ENCODE measurements at regions not wholly inside any gene's neighbourhood (a gene's known extent, or its start where the extent isn't known, plus 50 kb on each side); places are given as distances from the start of the nearest gene placed in this dataset.
"Not testable (repeated sequence)": the region's sequence is repeated elsewhere in the genome, so short reads cannot be mapped to it uniquely, and the experiment has no call there.

DNA sequence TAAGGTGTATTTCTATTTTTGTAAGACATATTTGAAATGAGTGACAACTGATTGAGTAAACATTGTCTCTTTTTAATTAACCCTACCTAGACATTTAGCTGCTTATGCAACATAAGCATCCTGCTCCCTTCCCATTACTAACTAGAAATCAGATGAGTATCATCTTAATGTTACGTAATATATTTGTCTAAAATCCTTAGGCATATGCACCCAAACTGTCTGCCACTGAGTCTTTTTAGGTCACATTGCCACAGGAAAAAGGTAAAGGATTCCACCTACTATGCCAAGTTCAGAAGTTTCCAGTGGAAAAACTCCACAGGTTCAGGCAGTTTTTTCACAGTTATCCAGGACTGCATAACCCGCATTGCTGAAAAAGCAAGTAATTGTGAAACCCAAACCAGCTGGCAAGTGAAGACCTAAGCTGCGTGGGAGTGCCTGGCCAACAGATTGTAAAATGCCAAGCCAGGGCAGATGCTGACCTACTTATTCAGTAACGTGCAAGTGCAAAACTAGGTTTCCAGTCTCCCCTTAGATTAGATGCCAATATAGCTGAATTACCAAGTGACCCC lies 983.7 kb downstream of the GATA3 start:
- no peaks in the 10 kb centered on the region for H3K27me3 ChIP-seq (ENCODE audit: control insufficient read depth in 3 of 3, insufficient read depth in 3 of 3, low read length in 3 of 3)

GRCh38 chr10:9043466-9043865 lies 989.0 kb downstream of the GATA3 start:
- Histone ChIP-seq H3K27ac (ENCODE audit: low read depth in 1 of 3, low read length in 2 of 3) (no peak overlapping the region), H3K4me3 (ENCODE audit: low read depth in 1 of 3, low read length in 3 of 3) (no peak overlapping the region), H3K4me1 (ENCODE audit: control insufficient read depth in 3 of 3, insufficient read depth in 2 of 3, low read depth in 1 of 3, low read length in 2 of 3) (no peaks in the 10 kb centered on the region), H3K36me3 (ENCODE audit: control insufficient read depth in 3 of 3, insufficient read depth in 2 of 3, low read depth in 1 of 3, low read length in 3 of 3) (no peaks in the 10 kb centered on the region), H3K27me3 (ENCODE audit: control insufficient read depth in 3 of 3, insufficient read depth in 3 of 3, low read length in 3 of 3) (no peaks in the 10 kb centered on the region), H3K9me3 (ENCODE audit: control insufficient read depth in 2 of 2, insufficient read depth in 1 of 2, low read depth in 1 of 2, low read length in 1 of 2) (peaks cover 0 to 3% of the 10 kb centered on the region in 2 donors)
- DNase-seq: no peak
- FAIRE-seq: no peak
- WGBS, 3 donors: 64 to 78% (median 73%) methylated on average over 2 of the region's 2 CpGs

More for the DNA sequence above, 983.7 kb downstream of the GATA3 start:
- DNase-seq: no peak
- H3K4me3 ChIP-seq (ENCODE audit: low read depth in 1 of 3, low read length in 3 of 3): no peak overlapping the region
- no peaks in the 10 kb centered on the region for H3K9me3 ChIP-seq (ENCODE audit: control insufficient read depth in 2 of 2, insufficient read depth in 1 of 2, low read depth in 1 of 2, low read length in 1 of 2)
- 78 to 85% (median 83%) methylated on average over 4 of the region's 4 CpGs for WGBS, 3 donors
- FAIRE-seq: no peak
- H3K36me3 ChIP-seq (ENCODE audit: control insufficient read depth in 3 of 3, insufficient read depth in 2 of 3, low read depth in 1 of 3, low read length in 3 of 3): no peaks in the 10 kb centered on the region
- H3K27ac ChIP-seq (ENCODE audit: low read depth in 1 of 3, low read length in 2 of 3): no peak overlapping the region
- H3K4me1 ChIP-seq (ENCODE audit: control insufficient read depth in 3 of 3, insufficient read depth in 2 of 3, low read depth in 1 of 3, low read length in 2 of 3): no peaks in the 10 kb centered on the region

DNA sequence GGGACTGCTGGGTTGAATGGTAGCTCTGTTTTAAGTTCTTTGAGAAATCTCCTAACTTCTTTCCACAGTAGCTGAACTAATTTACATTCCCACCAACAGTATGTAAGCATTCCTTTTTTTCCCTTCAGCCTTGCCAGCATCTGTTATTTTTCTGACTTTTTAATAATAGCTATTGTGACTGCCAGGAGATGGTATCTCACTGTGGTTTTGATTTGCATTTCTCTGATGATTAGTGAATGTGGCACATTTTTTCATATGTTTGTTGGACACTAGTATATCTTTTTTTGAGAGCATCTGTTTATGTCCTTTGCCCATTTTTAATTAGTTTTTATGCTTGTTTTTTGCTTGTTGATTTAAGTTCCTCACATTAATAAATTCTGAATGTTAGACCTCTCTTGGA lies 990.8 kb downstream of the GATA3 start:
- peaks cover 0 to 3% of the 10 kb centered on the region in 2 donors for H3K9me3 ChIP-seq (ENCODE audit: control insufficient read depth in 2 of 2, insufficient read depth in 1 of 2, low read depth in 1 of 2, low read length in 1 of 2)
- no peaks in the 10 kb centered on the region for H3K36me3 ChIP-seq (ENCODE audit: control insufficient read depth in 3 of 3, insufficient read depth in 2 of 3, low read depth in 1 of 3, low read length in 3 of 3)
- no peak for FAIRE-seq
- H3K27ac ChIP-seq (ENCODE audit: low read depth in 1 of 3, low read length in 2 of 3): no peak overlapping the region
- no peak overlapping the region for H3K4me3 ChIP-seq (ENCODE audit: low read depth in 1 of 3, low read length in 3 of 3)
- DNase-seq: no peak
- H3K4me1 ChIP-seq (ENCODE audit: control insufficient read depth in 3 of 3, insufficient read depth in 2 of 3, low read depth in 1 of 3, low read length in 2 of 3): no peaks in the 10 kb centered on the region
- no peaks in the 10 kb centered on the region for H3K27me3 ChIP-seq (ENCODE audit: control insufficient read depth in 3 of 3, insufficient read depth in 3 of 3, low read length in 3 of 3)

GRCh38 chr10:9051328-9051974 lies 997.0 kb downstream of the GATA3 start:
- H3K27me3 ChIP-seq (ENCODE audit: control insufficient read depth in 3 of 3, insufficient read depth in 3 of 3, low read length in 3 of 3): no peaks in the 10 kb centered on the region
- DNase-seq (no peak), FAIRE-seq (no peak)
- H3K36me3 ChIP-seq (ENCODE audit: control insufficient read depth in 3 of 3, insufficient read depth in 2 of 3, low read depth in 1 of 3, low read length in 3 of 3): no peaks in the 10 kb centered on the region
- H3K27ac ChIP-seq (ENCODE audit: low read depth in 1 of 3, low read length in 2 of 3): no peak overlapping the region
- H3K9me3 ChIP-seq (ENCODE audit: control insufficient read depth in 2 of 2, insufficient read depth in 1 of 2, low read depth in 1 of 2, low read length in 1 of 2): peaks cover 0 to 3% of the 10 kb centered on the region in 2 donors
- H3K4me1 ChIP-seq (ENCODE audit: control insufficient read depth in 3 of 3, insufficient read depth in 2 of 3, low read depth in 1 of 3, low read length in 2 of 3): no peaks in the 10 kb centered on the region
- H3K4me3 ChIP-seq (ENCODE audit: low read depth in 1 of 3, low read length in 3 of 3): no peak overlapping the region

DNA sequence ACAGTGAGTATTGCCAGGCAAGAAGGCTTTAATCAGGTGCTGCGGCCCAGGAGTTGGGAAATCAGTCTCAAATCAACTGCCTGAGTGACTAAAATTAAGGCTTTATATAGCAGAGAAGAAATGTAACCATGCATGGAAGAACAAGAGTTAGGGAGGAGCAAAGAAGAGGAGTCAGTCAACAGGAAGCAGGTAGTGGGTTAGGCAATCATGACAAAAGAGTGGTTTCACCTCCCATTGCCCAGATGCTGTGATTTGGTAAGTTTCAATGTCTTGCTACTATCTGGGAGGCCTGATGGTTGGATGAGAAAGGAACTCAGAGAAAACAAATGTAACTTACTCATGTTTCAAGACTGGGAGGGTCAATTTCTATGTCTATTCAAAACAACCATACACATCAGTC lies 998.3 kb downstream of the GATA3 start:
- H3K36me3 ChIP-seq (ENCODE audit: control insufficient read depth in 3 of 3, insufficient read depth in 2 of 3, low read depth in 1 of 3, low read length in 3 of 3): no peaks in the 10 kb centered on the region
- H3K27me3 ChIP-seq (ENCODE audit: control insufficient read depth in 3 of 3, insufficient read depth in 3 of 3, low read length in 3 of 3): no peaks in the 10 kb centered on the region
- no peak overlapping the region for H3K4me3 ChIP-seq (ENCODE audit: low read depth in 1 of 3, low read length in 3 of 3)
- no peaks in the 10 kb centered on the region for H3K4me1 ChIP-seq (ENCODE audit: control insufficient read depth in 3 of 3, insufficient read depth in 2 of 3, low read depth in 1 of 3, low read length in 2 of 3)
- DNase-seq (no peak), FAIRE-seq (no peak)
- no peak overlapping the region for H3K27ac ChIP-seq (ENCODE audit: low read depth in 1 of 3, low read length in 2 of 3)
- WGBS, 3 donors: 74 to 82% (median 75%) methylated on average over 1 of the region's 1 CpG
- peaks cover 0 to 7% of the 10 kb centered on the region in 2 donors for H3K9me3 ChIP-seq (ENCODE audit: control insufficient read depth in 2 of 2, insufficient read depth in 1 of 2, low read depth in 1 of 2, low read length in 1 of 2)

DNA sequence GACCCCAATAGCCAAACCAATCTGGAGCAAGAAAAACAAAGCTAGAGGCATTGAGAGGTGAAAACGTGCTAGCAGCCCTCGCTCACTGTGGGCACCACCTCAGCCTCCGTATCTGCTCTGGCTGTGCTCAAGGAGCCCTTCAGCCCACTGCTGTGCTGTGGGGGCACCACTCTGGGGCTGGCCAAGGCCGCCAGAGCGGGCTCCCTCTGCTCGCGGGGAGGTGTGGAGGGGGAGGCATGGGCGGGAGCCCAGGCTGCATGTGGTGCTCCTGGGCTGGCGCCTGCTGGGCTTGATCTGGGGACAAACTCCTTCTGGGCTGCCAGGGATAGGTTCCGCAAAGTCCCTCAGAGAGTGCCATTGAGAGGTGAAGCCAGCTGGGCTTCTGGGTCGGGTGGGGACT lies 1002.0 kb downstream of the GATA3 start:
- H3K9me3 ChIP-seq (ENCODE audit: control insufficient read depth in 2 of 2, insufficient read depth in 1 of 2, low read depth in 1 of 2, low read length in 1 of 2): peaks cover 0 to 7% of the 10 kb centered on the region in 2 donors
- H3K36me3 ChIP-seq (ENCODE audit: control insufficient read depth in 3 of 3, insufficient read depth in 2 of 3, low read depth in 1 of 3, low read length in 3 of 3): no peaks in the 10 kb centered on the region
- 90 to 94% (median 91%) methylated on average over 11 of the region's 11 CpGs for WGBS, 3 donors
- no peaks in the 10 kb centered on the region for H3K27me3 ChIP-seq (ENCODE audit: control insufficient read depth in 3 of 3, insufficient read depth in 3 of 3, low read length in 3 of 3)
- no peaks in the 10 kb centered on the region for H3K4me1 ChIP-seq (ENCODE audit: control insufficient read depth in 3 of 3, insufficient read depth in 2 of 3, low read depth in 1 of 3, low read length in 2 of 3)
- H3K27ac ChIP-seq (ENCODE audit: low read depth in 1 of 3, low read length in 2 of 3): no peak overlapping the region
- DNase-seq (no peak), FAIRE-seq (no peak)
- no peak overlapping the region for H3K4me3 ChIP-seq (ENCODE audit: low read depth in 1 of 3, low read length in 3 of 3)

DNA sequence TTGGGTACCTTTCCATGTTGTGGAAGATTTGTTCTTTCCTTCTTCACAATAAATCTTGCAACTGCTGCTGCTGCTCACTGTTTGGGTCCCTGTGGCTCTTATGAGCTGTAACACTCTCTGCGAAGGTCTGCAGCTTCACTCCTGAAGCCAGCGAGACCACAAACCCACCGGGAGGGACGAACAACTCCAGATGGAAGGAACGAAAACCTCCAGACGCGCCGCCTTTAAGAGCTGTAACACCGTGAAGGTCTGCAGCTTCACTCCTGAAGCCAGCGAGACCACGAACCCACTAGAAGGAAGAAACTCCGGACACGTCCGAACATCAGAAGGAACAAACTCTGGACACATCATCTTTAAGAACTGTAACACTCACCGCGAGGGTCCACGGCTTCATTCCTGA lies 1002.8 kb downstream of the GATA3 start:
- H3K27me3 ChIP-seq (ENCODE audit: control insufficient read depth in 3 of 3, insufficient read depth in 3 of 3, low read length in 3 of 3); DNase-seq; H3K36me3 ChIP-seq (ENCODE audit: control insufficient read depth in 3 of 3, insufficient read depth in 2 of 3, low read depth in 1 of 3, low read length in 3 of 3); H3K27ac ChIP-seq (ENCODE audit: low read depth in 1 of 3, low read length in 2 of 3); H3K4me1 ChIP-seq (ENCODE audit: control insufficient read depth in 3 of 3, insufficient read depth in 2 of 3, low read depth in 1 of 3, low read length in 2 of 3); FAIRE-seq; H3K9me3 ChIP-seq (ENCODE audit: control insufficient read depth in 2 of 2, insufficient read depth in 1 of 2, low read depth in 1 of 2, low read length in 1 of 2); H3K4me3 ChIP-seq (ENCODE audit: low read depth in 1 of 3, low read length in 3 of 3): not testable (repeated sequence)
- WGBS, 3 donors: 84 to 93% (median 93%) methylated on average over 17 of the region's 17 CpGs

- DNase-seq: no peak
- no peak for FAIRE-seq
- 2 to 6% (median 3%) methylated on average over 2 of the region's 2 CpGs for WGBS, 3 donors
- Histone ChIP-seq H3K27me3 (ENCODE audit: control insufficient read depth in 3 of 3, insufficient read depth in 3 of 3, low read length in 3 of 3) (no peaks in the 10 kb centered on the region), H3K36me3 (ENCODE audit: control insufficient read depth in 3 of 3, insufficient read depth in 2 of 3, low read depth in 1 of 3, low read length in 3 of 3) (no peaks in the 10 kb centered on the region), H3K27ac (ENCODE audit: low read depth in 1 of 3, low read length in 2 of 3) (no peak overlapping the region), H3K4me3 (ENCODE audit: low read depth in 1 of 3, low read length in 3 of 3) (no peak overlapping the region), H3K4me1 (ENCODE audit: control insufficient read depth in 3 of 3, insufficient read depth in 2 of 3, low read depth in 1 of 3, low read length in 2 of 3) (no peaks in the 10 kb centered on the region), H3K9me3 (ENCODE audit: control insufficient read depth in 2 of 2, insufficient read depth in 1 of 2, low read depth in 1 of 2, low read length in 1 of 2) (peaks cover 0 to 7% of the 10 kb centered on the region in 2 donors)
Observed at GRCh38 chr10:9060314-9060713, 1005.8 kb downstream of the GATA3 start.

DNA sequence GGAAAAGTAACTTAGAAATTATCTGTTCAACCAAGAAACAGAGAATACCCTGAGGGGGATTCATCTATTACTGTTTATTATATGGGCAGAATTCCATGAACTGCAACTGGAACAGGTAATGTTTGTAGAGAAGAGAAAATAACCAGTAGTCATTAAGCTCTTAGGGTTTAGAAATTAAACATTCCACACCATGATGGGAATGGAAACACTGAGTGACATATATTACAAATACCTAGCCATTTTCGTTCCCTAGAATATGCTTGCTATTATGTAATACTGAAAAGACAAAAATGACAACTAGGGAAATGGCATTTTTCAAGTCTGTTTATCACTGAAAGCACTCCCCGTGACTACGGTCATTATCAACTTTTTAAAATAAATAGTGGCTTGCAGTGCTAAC lies 1007.4 kb downstream of the GATA3 start:
- DNase-seq (no peak), FAIRE-seq (no peak)
- 44 to 52% (median 50%) methylated on average over 3 of the region's 3 CpGs for WGBS, 3 donors
- Histone ChIP-seq H3K9me3 (ENCODE audit: control insufficient read depth in 2 of 2, insufficient read depth in 1 of 2, low read depth in 1 of 2, low read length in 1 of 2) (peaks cover 0 to 3% of the 10 kb centered on the region in 2 donors), H3K4me3 (ENCODE audit: low read depth in 1 of 3, low read length in 3 of 3) (no peak overlapping the region), H3K36me3 (ENCODE audit: control insufficient read depth in 3 of 3, insufficient read depth in 2 of 3, low read depth in 1 of 3, low read length in 3 of 3) (no peaks in the 10 kb centered on the region), H3K4me1 (ENCODE audit: control insufficient read depth in 3 of 3, insufficient read depth in 2 of 3, low read depth in 1 of 3, low read length in 2 of 3) (no peaks in the 10 kb centered on the region), H3K27me3 (ENCODE audit: control insufficient read depth in 3 of 3, insufficient read depth in 3 of 3, low read length in 3 of 3) (no peaks in the 10 kb centered on the region), H3K27ac (ENCODE audit: low read depth in 1 of 3, low read length in 2 of 3) (no peak overlapping the region)

Data from small intestine (tissue), 7 donors.